ENCODE measurements at regions not wholly inside any gene's neighbourhood (a gene's known extent, or its start where the extent isn't known, plus 50 kb on each side); places are given as distances from the start of the nearest gene placed in this dataset.

DNA sequence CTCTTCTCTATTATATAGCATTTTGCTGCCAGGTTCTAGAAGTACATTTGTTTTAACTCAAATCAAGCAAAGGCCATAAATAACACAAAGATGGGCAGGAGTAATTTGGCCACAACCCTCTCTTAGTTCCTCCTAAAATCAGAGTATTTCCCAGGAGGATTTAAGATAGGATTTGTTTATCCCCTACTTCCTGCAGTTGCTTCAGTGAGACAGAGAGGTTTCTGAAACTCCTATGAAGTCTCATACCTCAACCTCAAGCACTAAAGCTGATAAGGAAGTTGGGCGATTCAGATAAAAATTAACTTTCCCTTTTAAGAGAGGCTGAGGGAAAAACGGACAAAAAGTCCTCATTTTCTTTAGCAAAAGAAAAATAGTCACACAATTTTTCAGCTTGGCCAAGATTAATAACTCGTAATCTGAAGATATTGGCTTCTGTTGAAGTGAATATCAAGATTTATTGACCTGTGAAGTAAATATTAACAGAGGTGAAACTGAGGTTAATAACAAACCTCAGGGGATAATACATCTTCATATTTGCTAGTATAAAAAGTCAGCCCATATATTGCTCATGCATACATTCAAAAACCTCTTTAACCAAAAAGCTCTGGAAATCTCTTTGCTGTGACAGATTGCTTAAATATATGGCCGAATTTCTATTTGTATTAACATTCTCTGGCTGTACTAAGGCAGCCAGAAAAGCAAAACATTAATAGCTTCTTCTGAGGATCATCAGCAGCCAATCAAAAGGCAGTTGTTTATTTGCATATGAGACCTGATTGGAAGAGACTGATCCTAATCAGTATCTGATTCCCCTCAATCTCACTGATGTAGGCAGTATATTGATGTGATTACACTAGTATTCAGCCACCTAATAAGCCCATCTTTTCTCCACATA is 90.6 kb upstream of the GADL1 start:
- TF ChIP-seq, protein P1, sequence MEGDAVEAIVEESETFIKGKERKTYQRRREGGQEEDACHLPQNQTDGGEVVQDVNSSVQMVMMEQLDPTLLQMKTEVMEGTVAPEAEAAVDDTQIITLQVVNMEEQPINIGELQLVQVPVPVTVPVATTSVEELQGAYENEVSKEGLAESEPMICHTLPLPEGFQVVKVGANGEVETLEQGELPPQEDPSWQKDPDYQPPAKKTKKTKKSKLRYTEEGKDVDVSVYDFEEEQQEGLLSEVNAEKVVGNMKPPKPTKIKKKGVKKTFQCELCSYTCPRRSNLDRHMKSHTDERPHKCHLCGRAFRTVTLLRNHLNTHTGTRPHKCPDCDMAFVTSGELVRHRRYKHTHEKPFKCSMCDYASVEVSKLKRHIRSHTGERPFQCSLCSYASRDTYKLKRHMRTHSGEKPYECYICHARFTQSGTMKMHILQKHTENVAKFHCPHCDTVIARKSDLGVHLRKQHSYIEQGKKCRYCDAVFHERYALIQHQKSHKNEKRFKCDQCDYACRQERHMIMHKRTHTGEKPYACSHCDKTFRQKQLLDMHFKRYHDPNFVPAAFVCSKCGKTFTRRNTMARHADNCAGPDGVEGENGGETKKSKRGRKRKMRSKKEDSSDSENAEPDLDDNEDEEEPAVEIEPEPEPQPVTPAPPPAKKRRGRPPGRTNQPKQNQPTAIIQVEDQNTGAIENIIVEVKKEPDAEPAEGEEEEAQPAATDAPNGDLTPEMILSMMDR (IDR thresholded peaks at IDR 0.05): no peak
- no peak for TF ChIP-seq POLR2AphosphoS5 (IDR thresholded peaks at IDR 0.05)
- TF ChIP-seq POLR2A (IDR thresholded peaks at IDR 0.05): no peak

Data from prostate gland (tissue), 2 donors.